Liver (tissue), 7 donors: ENCODE measurements at regions not wholly inside any gene's neighbourhood (a gene's known extent, or its start where the extent isn't known, plus 50 kb on each side); places are given as distances from the start of the nearest gene placed in this dataset.

Experiments used
- DNase-seq: peaks from one replicate; pipeline ENCODE4 v3.0.0-alpha.2; 2017; ENCODE audit warnings: low spot score
- H3K27ac ChIP-seq, 2 donors: one replicate each; pipeline ENCODE4 v1.7.0; 2013; ENCODE audit warnings: inconsistent platforms in 2 of 2, low read length in 2 of 2, control low read depth in 1 of 2, low read depth in 1 of 2, mild to moderate bottlenecking in 1 of 2
- H3K27me3 ChIP-seq, 4 donors: one replicate each; pipeline versions ENCODE4 v1.6.1 to v1.7.0; 2013; ENCODE audit warnings: low read length in 3 of 4, inconsistent platforms in 1 of 4, mild to moderate bottlenecking in 1 of 4, moderate library complexity in 1 of 4; ENCODE audit not compliant: control insufficient read depth in 4 of 4, insufficient read depth in 4 of 4
- H3K36me3 ChIP-seq, 4 donors: one replicate each; pipeline versions ENCODE4 v1.6.1 to v1.7.0; 2013; ENCODE audit warnings: low read length in 3 of 4, mild to moderate bottlenecking in 3 of 4, low read depth in 1 of 4, moderate library complexity in 1 of 4; ENCODE audit not compliant: control insufficient read depth in 4 of 4, insufficient read depth in 3 of 4
- H3K4me1 ChIP-seq, 4 donors: one replicate each; pipeline versions ENCODE4 v1.6.1 to v1.7.0; 2013; ENCODE audit warnings: low read length in 3 of 4, mild to moderate bottlenecking in 3 of 4, moderate library complexity in 1 of 4; ENCODE audit not compliant: control insufficient read depth in 4 of 4, insufficient read depth in 4 of 4
- H3K4me3 ChIP-seq, 3 donors: one replicate each; pipeline versions ENCODE4 v1.6.1 to v1.7.0; 2013; ENCODE audit warnings: low read length in 3 of 3, control low read depth in 1 of 3, low read depth in 1 of 3, mild to moderate bottlenecking in 1 of 3
- H3K9ac ChIP-seq, 2 donors: one replicate each; pipeline ENCODE4 v1.7.0; 2013; ENCODE audit warnings: low read length in 2 of 2, mild to moderate bottlenecking in 2 of 2, moderate library complexity in 2 of 2, control low read depth in 1 of 2, low read depth in 1 of 2
- H3K9me3 ChIP-seq, 4 donors: one replicate each; pipeline versions ENCODE4 v1.6.1 to v1.7.0; 2013; ENCODE audit warnings: low read length in 3 of 4; ENCODE audit not compliant: control insufficient read depth in 4 of 4
- EGR1 ChIP-seq, 2 donors: IDR thresholded peaks; 2 replicates each; pipeline ENCODE4 v1.6.1; 2016 to 2018; ENCODE audit warnings: antibody characterized with exemption in 2 of 2, low read depth in 2 of 2
- FOXA1 ChIP-seq: IDR thresholded peaks from 2 replicates; pipeline ENCODE4 v1.6.1; 2016; ENCODE audit warnings: antibody characterized with exemption
- FOXA2 ChIP-seq: IDR thresholded peaks from 2 replicates; pipeline ENCODE4 v1.6.1; 2016; ENCODE audit warnings: antibody characterized with exemption
- GABPA ChIP-seq, 2 donors: IDR thresholded peaks in 1 of 2; conservative IDR thresholded peaks in 1 of 2; 2 replicates each; pipeline ENCODE4 v1.6.1; 2016; ENCODE audit warnings: antibody characterized with exemption in 2 of 2, mild to moderate bottlenecking in 1 of 2, moderate library complexity in 1 of 2
- JUND ChIP-seq, 2 donors: IDR thresholded peaks; 2 replicates each; pipeline ENCODE4 v1.6.1; 2016; ENCODE audit warnings: antibody characterized with exemption in 2 of 2
- MAX ChIP-seq: IDR thresholded peaks from 2 replicates; pipeline ENCODE4 v1.6.1; 2016; ENCODE audit warnings: antibody characterized with exemption
- NR2F2 ChIP-seq: IDR thresholded peaks from 2 replicates; pipeline ENCODE4 v1.6.1; 2016; ENCODE audit warnings: antibody characterized with exemption
- RXRA ChIP-seq, 2 donors: IDR thresholded peaks; 2 replicates each; pipeline ENCODE4 v1.6.1; 2017 to 2018; ENCODE audit warnings: antibody characterized with exemption in 2 of 2, mild to moderate bottlenecking in 1 of 2
- TAF1 ChIP-seq: conservative IDR thresholded peaks from 2 replicates; pipeline ENCODE4 v1.6.1; 2016; ENCODE audit warnings: antibody characterized with exemption, mild to moderate bottlenecking
- WGBS: extraction: QIAGEN DNeasy Blood & Tissue Kit; methylation state at CpG from one replicate; pipeline ENCODE4 v1.1.7; 2013; 5-methylcytosine and 5-hydroxymethylcytosine counted together
- TF ChIP-seq, protein P1 (sequence below): IDR thresholded peaks from 2 replicates; pipeline ENCODE4 v1.6.1; 2016; ENCODE audit warnings: antibody characterized with exemption, mild to moderate bottlenecking
- TF ChIP-seq, protein P2 (sequence below): IDR thresholded peaks from 2 replicates; pipeline ENCODE4 v1.6.1; 2016; ENCODE audit warnings: antibody characterized with exemption
- TF ChIP-seq, protein P3 (sequence below): IDR thresholded peaks from 2 replicates; pipeline ENCODE4 v1.6.1; 2016; ENCODE audit warnings: antibody characterized with exemption
- donor health status: healthy.
- donor health status: healthy.
- donor health status: healthy.
- donor health status: healthy.

DNA sequence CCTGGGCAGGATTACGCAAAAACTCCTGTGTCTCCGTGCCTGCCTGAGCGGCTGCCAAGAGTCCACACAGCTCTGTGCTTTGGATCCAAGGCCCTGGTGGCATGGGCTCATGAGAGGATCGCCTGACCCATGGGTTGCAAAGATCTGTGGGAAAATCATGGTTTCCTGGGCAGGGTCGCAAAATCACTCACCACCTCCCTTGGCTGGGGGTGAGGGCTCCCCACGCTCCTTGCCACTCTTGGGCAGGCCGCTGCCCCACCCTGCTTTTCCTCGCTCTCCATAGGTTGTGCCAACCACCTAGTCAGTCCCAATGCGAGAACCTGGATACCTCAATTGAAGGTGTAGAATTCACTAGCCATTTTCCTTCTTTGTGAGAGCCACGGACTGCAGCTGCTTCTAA, 66.5 kb upstream of the MAGEB18 start (continued):
- TF ChIP-seq, protein P1, sequence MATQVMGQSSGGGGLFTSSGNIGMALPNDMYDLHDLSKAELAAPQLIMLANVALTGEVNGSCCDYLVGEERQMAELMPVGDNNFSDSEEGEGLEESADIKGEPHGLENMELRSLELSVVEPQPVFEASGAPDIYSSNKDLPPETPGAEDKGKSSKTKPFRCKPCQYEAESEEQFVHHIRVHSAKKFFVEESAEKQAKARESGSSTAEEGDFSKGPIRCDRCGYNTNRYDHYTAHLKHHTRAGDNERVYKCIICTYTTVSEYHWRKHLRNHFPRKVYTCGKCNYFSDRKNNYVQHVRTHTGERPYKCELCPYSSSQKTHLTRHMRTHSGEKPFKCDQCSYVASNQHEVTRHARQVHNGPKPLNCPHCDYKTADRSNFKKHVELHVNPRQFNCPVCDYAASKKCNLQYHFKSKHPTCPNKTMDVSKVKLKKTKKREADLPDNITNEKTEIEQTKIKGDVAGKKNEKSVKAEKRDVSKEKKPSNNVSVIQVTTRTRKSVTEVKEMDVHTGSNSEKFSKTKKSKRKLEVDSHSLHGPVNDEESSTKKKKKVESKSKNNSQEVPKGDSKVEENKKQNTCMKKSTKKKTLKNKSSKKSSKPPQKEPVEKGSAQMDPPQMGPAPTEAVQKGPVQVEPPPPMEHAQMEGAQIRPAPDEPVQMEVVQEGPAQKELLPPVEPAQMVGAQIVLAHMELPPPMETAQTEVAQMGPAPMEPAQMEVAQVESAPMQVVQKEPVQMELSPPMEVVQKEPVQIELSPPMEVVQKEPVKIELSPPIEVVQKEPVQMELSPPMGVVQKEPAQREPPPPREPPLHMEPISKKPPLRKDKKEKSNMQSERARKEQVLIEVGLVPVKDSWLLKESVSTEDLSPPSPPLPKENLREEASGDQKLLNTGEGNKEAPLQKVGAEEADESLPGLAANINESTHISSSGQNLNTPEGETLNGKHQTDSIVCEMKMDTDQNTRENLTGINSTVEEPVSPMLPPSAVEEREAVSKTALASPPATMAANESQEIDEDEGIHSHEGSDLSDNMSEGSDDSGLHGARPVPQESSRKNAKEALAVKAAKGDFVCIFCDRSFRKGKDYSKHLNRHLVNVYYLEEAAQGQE, result no peak
- TF ChIP-seq MAX, result no peak
- TF ChIP-seq GABPA (IDR thresholded peaks at IDR 0.05 in 1 of 2, conservative IDR thresholded peaks at IDR 0.05 in 1 of 2), result no peak
- TF ChIP-seq EGR1 (IDR thresholded peaks at IDR 0.05; ENCODE audit: low read depth in 2 of 2), result no peak
- TF ChIP-seq, protein P2, sequence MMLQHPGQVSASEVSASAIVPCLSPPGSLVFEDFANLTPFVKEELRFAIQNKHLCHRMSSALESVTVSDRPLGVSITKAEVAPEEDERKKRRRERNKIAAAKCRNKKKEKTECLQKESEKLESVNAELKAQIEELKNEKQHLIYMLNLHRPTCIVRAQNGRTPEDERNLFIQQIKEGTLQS, result no peak
- TF ChIP-seq, protein P3, sequence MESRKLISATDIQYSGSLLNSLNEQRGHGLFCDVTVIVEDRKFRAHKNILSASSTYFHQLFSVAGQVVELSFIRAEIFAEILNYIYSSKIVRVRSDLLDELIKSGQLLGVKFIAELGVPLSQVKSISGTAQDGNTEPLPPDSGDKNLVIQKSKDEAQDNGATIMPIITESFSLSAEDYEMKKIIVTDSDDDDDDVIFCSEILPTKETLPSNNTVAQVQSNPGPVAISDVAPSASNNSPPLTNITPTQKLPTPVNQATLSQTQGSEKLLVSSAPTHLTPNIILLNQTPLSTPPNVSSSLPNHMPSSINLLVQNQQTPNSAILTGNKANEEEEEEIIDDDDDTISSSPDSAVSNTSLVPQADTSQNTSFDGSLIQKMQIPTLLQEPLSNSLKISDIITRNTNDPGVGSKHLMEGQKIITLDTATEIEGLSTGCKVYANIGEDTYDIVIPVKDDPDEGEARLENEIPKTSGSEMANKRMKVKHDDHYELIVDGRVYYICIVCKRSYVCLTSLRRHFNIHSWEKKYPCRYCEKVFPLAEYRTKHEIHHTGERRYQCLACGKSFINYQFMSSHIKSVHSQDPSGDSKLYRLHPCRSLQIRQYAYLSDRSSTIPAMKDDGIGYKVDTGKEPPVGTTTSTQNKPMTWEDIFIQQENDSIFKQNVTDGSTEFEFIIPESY, result no peak
- no peak for TF ChIP-seq FOXA1

DNA sequence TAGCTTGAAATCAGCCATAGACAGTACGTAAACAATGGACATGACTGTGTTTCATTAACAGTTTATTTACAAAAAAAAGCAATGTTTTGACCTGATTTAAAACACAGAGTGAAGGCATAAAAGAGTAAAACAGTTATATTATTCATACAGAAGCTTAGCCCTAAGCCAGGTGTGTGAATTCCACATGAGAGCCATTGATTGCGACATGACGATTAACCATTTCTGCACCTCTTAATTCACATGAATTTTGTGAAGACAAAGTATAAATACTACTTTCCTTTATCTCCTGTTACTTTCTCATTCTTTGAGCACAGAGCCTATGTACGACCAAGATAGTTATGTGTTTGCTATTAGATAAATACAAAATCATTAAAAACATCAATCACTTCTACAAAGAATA, 55.0 kb upstream of the MAGEB18 start:
- Histone ChIP-seq H3K4me1 (no peaks in the 10 kb centered on the region), H3K27me3 (no peaks in the 10 kb centered on the region), H3K27ac (no peak overlapping the region), H3K4me3 (no peak overlapping the region), H3K9ac (no peak overlapping the region), H3K9me3 (no peaks in the 10 kb centered on the region), H3K36me3 (no peaks in the 10 kb centered on the region)
- no peak for DNase-seq
- TF ChIP-seq GABPA (IDR thresholded peaks at IDR 0.05 in 1 of 2, conservative IDR thresholded peaks at IDR 0.05 in 1 of 2) (no peak), RXRA (IDR thresholded peaks at IDR 0.05) (no peak), EGR1 (IDR thresholded peaks at IDR 0.05; ENCODE audit: low read depth in 2 of 2) (no peak), JUND (IDR thresholded peaks at IDR 0.05) (no peak), FOXA2 (no peak), NR2F2 (no peak), FOXA1 (no peak), TAF1 (no peak)
- TF ChIP-seq, protein P2, result no peak
- TF ChIP-seq, protein P3, result no peak
- WGBS, result 88% methylated on average over 4 of the region's 4 CpGs
